ENCODE measurements at regions not wholly inside any gene's neighbourhood (a gene's known extent, or its start where the extent isn't known, plus 50 kb on each side); places are given as distances from the start of the nearest gene placed in this dataset.

GRCh38 chr1:90277270-90277669 lies 282.4 kb downstream of the ZNF326 start:
- no peak overlapping the region for H3K4me2 ChIP-seq (ENCODE audit: low read depth, low read length, poor library complexity, severe bottlenecking)
- no peaks in the 10 kb centered on the region for H3K9me2 ChIP-seq (replicated peaks; ENCODE audit: insufficient read depth, low read length)
- no peaks in the 10 kb centered on the region for H3K27me3 ChIP-seq (ENCODE audit: low read length)
- H3K79me2 ChIP-seq (ENCODE audit: insufficient read depth, low read length), result no peaks in the 10 kb centered on the region
- H3K4me3 ChIP-seq (ENCODE audit: insufficient read depth, low read length, poor library complexity, severe bottlenecking), result no peak overlapping the region
- TF ChIP-seq EZH2phosphoT487 (conservative IDR thresholded peaks at IDR 0.05; ENCODE audit: low read length) (no peak), CTCF (IDR thresholded peaks at IDR 0.05; ENCODE audit: insufficient read depth, low read length, poor library complexity, severe bottlenecking) (no peak)
- H3K9me3 ChIP-seq (ENCODE audit: insufficient read depth, low read length), result no peaks in the 10 kb centered on the region
- no peaks in the 10 kb centered on the region for H4K20me1 ChIP-seq (ENCODE audit: low read depth, low read length)
- no peak overlapping the region for H2AFZ ChIP-seq (ENCODE audit: low read depth, low read length, severe bottlenecking)
- no peak overlapping the region for H3K9ac ChIP-seq (ENCODE audit: low read length)
- H3K27ac ChIP-seq (ENCODE audit: low read depth, low read length), result no peak overlapping the region
- H3F3A ChIP-seq (ENCODE audit: insufficient read depth), result no peaks in the 10 kb centered on the region
- no peaks in the 10 kb centered on the region for H3K36me3 ChIP-seq (ENCODE audit: low read length)

- Histone ChIP-seq H3K27ac (ENCODE audit: low read depth, low read length) (no peak overlapping the region), H3K27me3 (ENCODE audit: low read length) (no peaks in the 10 kb centered on the region), H3K4me2 (ENCODE audit: low read depth, low read length, poor library complexity, severe bottlenecking) (no peak overlapping the region), H3K4me3 (ENCODE audit: insufficient read depth, low read length, poor library complexity, severe bottlenecking) (no peak overlapping the region), H2AFZ (ENCODE audit: low read depth, low read length, severe bottlenecking) (no peak overlapping the region), H3K9ac (ENCODE audit: low read length) (no peak overlapping the region), H3F3A (ENCODE audit: insufficient read depth) (no peaks in the 10 kb centered on the region), H3K9me3 (ENCODE audit: insufficient read depth, low read length) (no peaks in the 10 kb centered on the region), H3K79me2 (ENCODE audit: insufficient read depth, low read length) (no peaks in the 10 kb centered on the region), H3K36me3 (ENCODE audit: low read length) (no peaks in the 10 kb centered on the region), H3K9me2 (replicated peaks; ENCODE audit: insufficient read depth, low read length) (no peaks in the 10 kb centered on the region), H4K20me1 (ENCODE audit: low read depth, low read length) (no peaks in the 10 kb centered on the region)
- no peak for TF ChIP-seq CTCF (IDR thresholded peaks at IDR 0.05; ENCODE audit: insufficient read depth, low read length, poor library complexity, severe bottlenecking)
- TF ChIP-seq EZH2phosphoT487 (conservative IDR thresholded peaks at IDR 0.05; ENCODE audit: low read length), result no peak
These were observed 279.5 kb downstream of the ZNF326 start for GRCh38 chr1:90274376-90274775.

GRCh38 chr1:90273241-90273774 lies 278.4 kb downstream of the ZNF326 start:
- Histone ChIP-seq H3K36me3 (ENCODE audit: low read length) (no peaks in the 10 kb centered on the region), H3K9me3 (ENCODE audit: insufficient read depth, low read length) (no peaks in the 10 kb centered on the region), H3K79me2 (ENCODE audit: insufficient read depth, low read length) (no peaks in the 10 kb centered on the region), H3K4me3 (ENCODE audit: insufficient read depth, low read length, poor library complexity, severe bottlenecking) (no peak overlapping the region), H3K27ac (ENCODE audit: low read depth, low read length) (no peak overlapping the region), H4K20me1 (ENCODE audit: low read depth, low read length) (no peaks in the 10 kb centered on the region), H3K27me3 (ENCODE audit: low read length) (no peaks in the 10 kb centered on the region), H3F3A (ENCODE audit: insufficient read depth) (no peaks in the 10 kb centered on the region), H3K4me2 (ENCODE audit: low read depth, low read length, poor library complexity, severe bottlenecking) (no peak overlapping the region), H3K9me2 (replicated peaks; ENCODE audit: insufficient read depth, low read length) (no peaks in the 10 kb centered on the region), H3K9ac (ENCODE audit: low read length) (no peak overlapping the region), H2AFZ (ENCODE audit: low read depth, low read length, severe bottlenecking) (no peak overlapping the region)
- no peak for TF ChIP-seq EZH2phosphoT487 (conservative IDR thresholded peaks at IDR 0.05; ENCODE audit: low read length)
- no peak for TF ChIP-seq CTCF (IDR thresholded peaks at IDR 0.05; ENCODE audit: insufficient read depth, low read length, poor library complexity, severe bottlenecking)

Data from SU-DHL-6 (cell line).